Neural crest cell (in vitro differentiated cells): ENCODE measurements at regions not wholly inside any gene's neighbourhood (a gene's known extent, or its start where the extent isn't known, plus 50 kb on each side); places are given as distances from the start of the nearest gene placed in this dataset.

Source experiments
- DNase-seq: peaks from one replicate; pipeline ENCODE4 v3.0.0; 2021; ENCODE audit warnings: low read depth, mixed read lengths, low spot score
- H3K27ac Mint-ChIP-seq: one replicate; pipeline ENCODE4 v1.8.0; 2021; ENCODE audit warnings: mild to moderate bottlenecking, mixed read lengths; ENCODE audit not compliant: unreplicated experiment
- H3K27me3 Mint-ChIP-seq: 2 replicates; pipeline ENCODE4 v1.8.0; 2021; ENCODE audit warnings: low read depth, mild to moderate bottlenecking, mixed read lengths
- H3K36me3 Mint-ChIP-seq: 2 replicates; pipeline ENCODE4 v1.8.0; 2021; ENCODE audit warnings: low read depth, mild to moderate bottlenecking, mixed read lengths
- H3K4me1 Mint-ChIP-seq: 2 replicates; pipeline ENCODE4 v1.8.0; 2021; ENCODE audit warnings: mixed read lengths
- H3K4me3 Mint-ChIP-seq: one replicate; pipeline ENCODE4 v1.8.0; 2021; ENCODE audit warnings: mild to moderate bottlenecking, mixed read lengths
- H3K9me3 Mint-ChIP-seq: 2 replicates; pipeline ENCODE4 v1.8.0; 2021; ENCODE audit warnings: mixed read lengths
- CTCF ChIP-seq: fragments of 200-600 bp; sonication (generic); conservative IDR thresholded peaks from 2 replicates; pipeline ENCODE4 v1.5.0; 2021; ENCODE audit warnings: antibody characterized with exemption, mild to moderate bottlenecking

GRCh38 chr6:169844946-169845345, 93.5 kb downstream of the ERMARD start:
- Mint-ChIP-seq H3K27ac (no peak overlapping the region), H3K27me3 (peaks cover 12% of the 10 kb centered on the region), H3K36me3 (no peaks in the 10 kb centered on the region), H3K9me3 (no peaks in the 10 kb centered on the region), H3K4me1 (no peaks in the 10 kb centered on the region), H3K4me3 (no peak overlapping the region)
- TF ChIP-seq CTCF = no peak
- DNase-seq = no peak

GRCh38 chr6:169843991-169844390, 92.6 kb downstream of the ERMARD start:
- Mint-ChIP-seq H3K4me1 (no peaks in the 10 kb centered on the region), H3K36me3 (no peaks in the 10 kb centered on the region), H3K27ac (no peak overlapping the region), H3K9me3 (no peaks in the 10 kb centered on the region), H3K4me3 (no peak overlapping the region), H3K27me3 (peaks cover 12% of the 10 kb centered on the region)
- TF ChIP-seq CTCF = no peak
- no peak for DNase-seq

- DNase-seq = no peak
- Mint-ChIP-seq H3K9me3 (no peaks in the 10 kb centered on the region), H3K4me3 (no peak overlapping the region), H3K27me3 (peaks cover 15% of the 10 kb centered on the region), H3K36me3 (no peaks in the 10 kb centered on the region), H3K27ac (no peak overlapping the region), H3K4me1 (no peaks in the 10 kb centered on the region)
- no peak for TF ChIP-seq CTCF
Observed at GRCh38 chr6:169843110-169843509, 91.7 kb downstream of the ERMARD start.

- H3K27me3 Mint-ChIP-seq = peaks cover 16% of the 10 kb centered on the region
- H3K4me1 Mint-ChIP-seq = no peaks in the 10 kb centered on the region
- H3K9me3 Mint-ChIP-seq = no peaks in the 10 kb centered on the region
- no peak for DNase-seq
- H3K4me3 Mint-ChIP-seq = no peak overlapping the region
- H3K27ac Mint-ChIP-seq = no peak overlapping the region
- TF ChIP-seq CTCF = no peak
- no peaks in the 10 kb centered on the region for H3K36me3 Mint-ChIP-seq
Observed at GRCh38 chr6:169841907-169842606, 90.6 kb downstream of the ERMARD start.

- TF ChIP-seq CTCF = no peak
- no peaks in the 10 kb centered on the region for H3K36me3 Mint-ChIP-seq
- H3K4me3 Mint-ChIP-seq = no peak overlapping the region
- H3K27ac Mint-ChIP-seq = no peak overlapping the region
- H3K4me1 Mint-ChIP-seq = no peaks in the 10 kb centered on the region
- H3K27me3 Mint-ChIP-seq = peaks cover 18% of the 10 kb centered on the region
- DNase-seq = no peak
- no peaks in the 10 kb centered on the region for H3K9me3 Mint-ChIP-seq
Observed at GRCh38 chr6:169841251-169841650, 89.8 kb downstream of the ERMARD start.
